Suprapubic skin (tissue), 4 donors: ENCODE measurements at regions not wholly inside any gene's neighbourhood (a gene's known extent, or its start where the extent isn't known, plus 50 kb on each side); places are given as distances from the start of the nearest gene placed in this dataset.

Source experiments
- DNase-seq, 2 donors: peaks; one replicate each; pipeline ENCODE4 v3.0.0-alpha.2; 2019; ENCODE audit warnings: low spot score in 2 of 2
- H3K27ac ChIP-seq: fragments of 200-600 bp; sonication (generic); one replicate; pipeline ENCODE4 v1.5.1; 2019
- H3K27me3 ChIP-seq: fragments of 200-600 bp; sonication (generic); one replicate; pipeline ENCODE4 v1.5.1; 2019
- H3K36me3 ChIP-seq: fragments of 200-600 bp; sonication (generic); one replicate; pipeline ENCODE4 v1.5.1; 2019
- H3K4me1 ChIP-seq: fragments of 200-600 bp; sonication (generic); one replicate; pipeline ENCODE4 v1.5.1; 2019
- H3K4me3 ChIP-seq: fragments of 200-600 bp; sonication (generic); one replicate; pipeline ENCODE4 v1.5.1; 2019; ENCODE audit warnings: mild to moderate bottlenecking
- H3K9me3 ChIP-seq: fragments of 200-600 bp; sonication (generic); one replicate; pipeline ENCODE4 v1.5.1; 2019
- EP300 ChIP-seq: sonication (generic); formaldehyde crosslinking; IDR thresholded peaks from one replicate; pipeline ENCODE4 v1.6.1; 2017; ENCODE audit warnings: antibody characterized with exemption
- POLR2A ChIP-seq, 2 donors: fragments of 450-650 bp; IDR thresholded peaks; one replicate each; pipeline ENCODE4 v1.6.1; 2017; ENCODE audit warnings: antibody characterized with exemption in 2 of 2, mild to moderate bottlenecking in 2 of 2, moderate library complexity in 2 of 2
- POLR2AphosphoS5 ChIP-seq, 3 donors: sonication (generic); formaldehyde crosslinking; IDR thresholded peaks; one replicate each; pipeline ENCODE4 v1.6.1; 2017; ENCODE audit warnings: antibody characterized with exemption in 3 of 3
- WGBS: methylation state at CpG from one replicate; pipeline ENCODE4 v1.1.5; 2018; 5-methylcytosine and 5-hydroxymethylcytosine counted together
- TF ChIP-seq, protein P1 (sequence below), 2 donors: fragments of 200-600 bp in 1 of 2; fragments of 450-650 bp in 1 of 2; sonication (generic) in 1 of 2; IDR thresholded peaks; one replicate each; pipeline ENCODE4 v1.5.1; 2016 to 2019; ENCODE audit warnings: antibody characterized with exemption in 2 of 2, mild to moderate bottlenecking in 1 of 2, moderate library complexity in 1 of 2

GRCh38 chr1:80579055-80579454, 1221.7 kb upstream of the ADGRL2 start:
- 92% methylated on average over 1 of the region's 1 CpG for WGBS
- TF ChIP-seq POLR2A (IDR thresholded peaks at IDR 0.05): no peak
- TF ChIP-seq EP300: no peak
- TF ChIP-seq, protein P1, sequence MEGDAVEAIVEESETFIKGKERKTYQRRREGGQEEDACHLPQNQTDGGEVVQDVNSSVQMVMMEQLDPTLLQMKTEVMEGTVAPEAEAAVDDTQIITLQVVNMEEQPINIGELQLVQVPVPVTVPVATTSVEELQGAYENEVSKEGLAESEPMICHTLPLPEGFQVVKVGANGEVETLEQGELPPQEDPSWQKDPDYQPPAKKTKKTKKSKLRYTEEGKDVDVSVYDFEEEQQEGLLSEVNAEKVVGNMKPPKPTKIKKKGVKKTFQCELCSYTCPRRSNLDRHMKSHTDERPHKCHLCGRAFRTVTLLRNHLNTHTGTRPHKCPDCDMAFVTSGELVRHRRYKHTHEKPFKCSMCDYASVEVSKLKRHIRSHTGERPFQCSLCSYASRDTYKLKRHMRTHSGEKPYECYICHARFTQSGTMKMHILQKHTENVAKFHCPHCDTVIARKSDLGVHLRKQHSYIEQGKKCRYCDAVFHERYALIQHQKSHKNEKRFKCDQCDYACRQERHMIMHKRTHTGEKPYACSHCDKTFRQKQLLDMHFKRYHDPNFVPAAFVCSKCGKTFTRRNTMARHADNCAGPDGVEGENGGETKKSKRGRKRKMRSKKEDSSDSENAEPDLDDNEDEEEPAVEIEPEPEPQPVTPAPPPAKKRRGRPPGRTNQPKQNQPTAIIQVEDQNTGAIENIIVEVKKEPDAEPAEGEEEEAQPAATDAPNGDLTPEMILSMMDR (IDR thresholded peaks at IDR 0.05): no peak
- no peak for TF ChIP-seq POLR2AphosphoS5 (IDR thresholded peaks at IDR 0.05)

GRCh38 chr1:80566867-80567266, 1233.9 kb upstream of the ADGRL2 start:
- 29% methylated on average over 2 of the region's 2 CpGs for WGBS
- TF ChIP-seq POLR2AphosphoS5 (IDR thresholded peaks at IDR 0.05): no peak
- no peak for TF ChIP-seq POLR2A (IDR thresholded peaks at IDR 0.05)
- no peak for TF ChIP-seq EP300
- TF ChIP-seq, protein P1 (IDR thresholded peaks at IDR 0.05): no peak
- H3K4me1 ChIP-seq: no peaks in the 10 kb centered on the region
- no peaks in the 10 kb centered on the region for H3K9me3 ChIP-seq
- H3K27ac ChIP-seq: no peak overlapping the region
- no peak for DNase-seq
- no peak overlapping the region for H3K4me3 ChIP-seq
- H3K27me3 ChIP-seq: no peaks in the 10 kb centered on the region
- H3K36me3 ChIP-seq: no peaks in the 10 kb centered on the region

More at GRCh38 chr1:80579055-80579454, 1221.7 kb upstream of the ADGRL2 start:
- H3K36me3 ChIP-seq: no peaks in the 10 kb centered on the region
- H3K27me3 ChIP-seq: no peaks in the 10 kb centered on the region
- no peak for DNase-seq
- H3K27ac ChIP-seq: no peak overlapping the region
- no peaks in the 10 kb centered on the region for H3K4me1 ChIP-seq
- no peak overlapping the region for H3K4me3 ChIP-seq
- H3K9me3 ChIP-seq: no peaks in the 10 kb centered on the region

- Histone ChIP-seq H3K4me1 (no peaks in the 10 kb centered on the region), H3K27me3 (no peaks in the 10 kb centered on the region), H3K9me3 (no peaks in the 10 kb centered on the region), H3K27ac (no peak overlapping the region), H3K36me3 (no peaks in the 10 kb centered on the region), H3K4me3 (no peak overlapping the region)
- DNase-seq: no peak
- TF ChIP-seq POLR2A (IDR thresholded peaks at IDR 0.05): no peak
- TF ChIP-seq POLR2AphosphoS5 (IDR thresholded peaks at IDR 0.05): no peak
- TF ChIP-seq, protein P1 (IDR thresholded peaks at IDR 0.05): no peak
- no peak for TF ChIP-seq EP300
- 98% methylated on average over 1 of the region's 1 CpG for WGBS
These were observed 1234.6 kb upstream of the ADGRL2 start for GRCh38 chr1:80566123-80566522.

- no peaks in the 10 kb centered on the region for H3K4me1 ChIP-seq
- no peak for DNase-seq
- no peaks in the 10 kb centered on the region for H3K9me3 ChIP-seq
- no peak overlapping the region for H3K27ac ChIP-seq
- TF ChIP-seq, protein P1 (IDR thresholded peaks at IDR 0.05): no peak
- TF ChIP-seq POLR2A (IDR thresholded peaks at IDR 0.05) (no peak), EP300 (no peak), POLR2AphosphoS5 (IDR thresholded peaks at IDR 0.05) (no peak)
- WGBS: 60% methylated on average over 1 of the region's 1 CpG
- H3K27me3 ChIP-seq: no peaks in the 10 kb centered on the region
- H3K4me3 ChIP-seq: no peak overlapping the region
- H3K36me3 ChIP-seq: no peaks in the 10 kb centered on the region
These were observed 1235.3 kb upstream of the ADGRL2 start for GRCh38 chr1:80565406-80565805.

DNA sequence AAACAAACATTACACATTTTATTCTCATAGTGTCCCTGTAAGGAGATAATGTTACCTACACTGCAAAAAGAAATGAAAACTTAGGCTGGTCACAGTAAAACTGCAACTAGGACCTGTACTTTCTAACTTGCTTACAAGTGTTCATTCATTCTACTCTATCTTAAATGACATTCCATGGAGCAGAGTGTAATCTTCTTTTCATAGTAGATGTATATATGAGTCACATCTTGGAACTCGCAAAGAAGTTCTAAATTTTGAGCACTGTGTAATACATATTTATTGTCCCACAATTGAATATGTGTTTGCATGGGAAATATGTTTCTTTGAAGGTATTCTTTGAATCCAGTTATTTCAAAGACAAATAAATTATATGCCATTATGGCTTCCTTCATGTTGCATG, 1258.5 kb upstream of the ADGRL2 start:
- Histone ChIP-seq H3K27ac (no peak overlapping the region), H3K9me3 (no peaks in the 10 kb centered on the region), H3K36me3 (no peaks in the 10 kb centered on the region), H3K4me3 (no peak overlapping the region), H3K4me1 (no peaks in the 10 kb centered on the region), H3K27me3 (no peaks in the 10 kb centered on the region)
- WGBS: 35% methylated on average over 1 of the region's 1 CpG
- DNase-seq: no peak
- no peak for TF ChIP-seq POLR2A (IDR thresholded peaks at IDR 0.05)
- TF ChIP-seq POLR2AphosphoS5 (IDR thresholded peaks at IDR 0.05): no peak
- no peak for TF ChIP-seq EP300
- TF ChIP-seq, protein P1 (IDR thresholded peaks at IDR 0.05): no peak
